NCI-H2171 (cell line): ENCODE measurements at regions not wholly inside any gene's neighbourhood (a gene's known extent, or its start where the extent isn't known, plus 50 kb on each side); places are given as distances from the start of the nearest gene placed in this dataset.

Experiments used
- DNase-seq: peaks from one replicate; lab custom pipeline; 2025; lab: John Stamatoyannopoulos, UW

- no peak for DNase-seq
These were observed 249.3 kb upstream of the TGFBR2 start for GRCh38 chr3:30356866-30357753.

GRCh38 chr3:30357897-30358296 lies 248.5 kb upstream of the TGFBR2 start:
- no peak for DNase-seq

DNA sequence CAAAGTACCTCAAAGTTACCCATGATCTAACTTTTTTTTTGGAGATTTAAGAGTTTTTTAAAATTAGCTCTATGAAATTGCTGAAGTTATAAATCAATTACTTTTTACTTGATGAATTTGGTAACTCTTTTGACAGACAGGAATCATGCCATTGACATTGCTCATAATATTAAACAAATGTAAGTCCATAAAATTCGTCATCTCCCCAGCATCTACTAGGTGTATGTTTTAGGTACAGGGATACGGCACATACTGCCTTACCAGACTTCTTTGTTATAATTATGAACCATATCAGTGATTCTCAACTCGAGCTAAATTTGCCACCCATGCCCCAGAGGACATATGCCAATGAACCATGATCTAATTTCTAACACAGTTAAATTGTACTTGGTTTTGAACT lies 247.5 kb upstream of the TGFBR2 start:
- DNase-seq, result no peak

GRCh38 chr3:30368978-30369377 lies 237.4 kb upstream of the TGFBR2 start:
- DNase-seq, result no peak

DNA sequence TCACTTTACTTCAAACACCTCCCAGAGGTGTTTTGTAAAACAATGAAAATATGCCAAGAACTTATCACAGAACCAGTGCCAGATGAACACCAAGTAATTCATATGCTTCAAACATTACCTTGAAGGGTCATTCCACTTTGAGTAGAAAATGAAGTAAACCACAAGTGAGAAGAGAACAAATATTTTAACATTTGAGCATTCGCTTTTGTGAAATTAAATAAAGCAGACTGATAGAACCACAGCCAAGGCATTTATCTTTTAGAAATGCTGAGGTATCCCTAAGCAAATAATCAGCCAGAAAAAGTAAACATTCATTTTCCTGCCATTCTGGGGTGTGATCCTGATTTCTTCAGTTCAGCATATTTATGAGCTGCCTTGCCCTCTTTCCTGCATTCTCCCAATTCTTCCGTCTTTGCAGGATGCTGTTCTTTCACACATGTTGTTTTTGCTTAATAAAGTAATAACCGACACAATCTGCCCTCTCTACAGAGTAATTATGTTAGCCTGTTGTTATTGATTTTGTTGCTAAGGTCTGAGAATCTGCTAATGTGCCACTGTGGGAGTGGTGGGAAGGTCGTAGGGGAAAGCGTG lies 235.6 kb upstream of the TGFBR2 start:
- DNase-seq, result no peak

DNA sequence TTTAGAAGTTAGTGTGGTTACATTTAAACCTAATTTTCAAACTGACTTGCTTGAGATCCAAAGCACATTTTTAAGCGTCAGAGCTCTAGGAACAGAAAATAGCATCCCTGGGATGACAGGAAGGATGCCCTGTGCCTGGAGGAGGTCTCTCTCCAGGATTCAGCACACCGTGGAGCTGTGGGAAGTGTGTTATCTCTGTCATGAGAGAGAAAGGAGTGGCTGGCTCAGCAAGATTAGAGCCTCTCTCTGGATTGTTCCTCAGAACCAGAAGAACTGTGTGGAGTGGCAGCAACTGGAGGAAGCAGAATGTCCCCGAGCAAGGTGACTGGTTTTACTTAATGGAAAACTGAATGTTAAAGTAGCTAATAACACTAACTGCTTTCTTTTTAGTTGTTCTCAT lies 233.6 kb upstream of the TGFBR2 start:
- no peak for DNase-seq

DNA sequence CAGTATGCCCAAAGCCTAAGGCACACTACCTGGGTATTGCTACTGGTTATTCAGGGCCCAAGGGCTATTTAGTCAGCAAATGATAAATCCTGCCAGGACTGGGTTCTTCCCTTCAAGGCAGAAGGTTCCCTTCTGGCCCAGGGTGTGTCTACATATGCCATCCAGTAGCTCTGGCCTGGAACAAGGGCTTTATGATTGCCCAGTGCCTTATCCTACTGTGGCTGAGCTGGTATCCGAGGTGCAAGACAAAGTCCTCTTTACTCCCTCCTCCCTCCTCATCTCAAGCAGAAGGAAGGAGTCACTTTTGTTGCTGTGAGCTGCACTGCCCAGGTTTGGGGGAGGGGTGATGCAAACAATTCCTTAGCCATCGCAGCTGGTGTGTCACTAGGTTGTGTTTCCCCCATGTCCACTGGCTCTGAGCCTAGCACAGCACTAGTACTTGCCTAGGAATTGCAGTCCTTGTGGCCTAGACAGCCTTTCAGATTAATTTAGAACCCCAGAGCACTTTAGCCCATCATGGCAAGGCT lies 221.8 kb upstream of the TGFBR2 start:
- no peak for DNase-seq

DNA sequence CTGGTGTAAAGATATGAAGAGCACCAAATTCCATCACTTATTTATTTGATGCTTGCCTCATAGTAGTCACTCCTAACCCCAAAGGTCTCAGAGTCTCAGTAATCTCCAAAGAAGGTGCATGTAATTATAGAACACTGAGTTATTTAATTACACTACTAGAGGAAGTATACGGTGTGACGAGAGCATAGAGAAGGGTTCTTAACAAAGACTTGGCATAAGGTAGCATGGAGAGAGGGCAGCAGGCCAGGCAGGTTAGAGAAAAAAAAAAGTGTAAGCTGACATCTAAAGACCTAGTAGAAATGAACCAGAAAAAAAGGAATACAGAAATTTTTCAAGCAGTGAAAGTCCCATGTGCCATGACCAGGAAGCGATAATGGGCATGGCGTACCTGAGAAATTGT lies 213.3 kb upstream of the TGFBR2 start:
- no peak for DNase-seq

DNA sequence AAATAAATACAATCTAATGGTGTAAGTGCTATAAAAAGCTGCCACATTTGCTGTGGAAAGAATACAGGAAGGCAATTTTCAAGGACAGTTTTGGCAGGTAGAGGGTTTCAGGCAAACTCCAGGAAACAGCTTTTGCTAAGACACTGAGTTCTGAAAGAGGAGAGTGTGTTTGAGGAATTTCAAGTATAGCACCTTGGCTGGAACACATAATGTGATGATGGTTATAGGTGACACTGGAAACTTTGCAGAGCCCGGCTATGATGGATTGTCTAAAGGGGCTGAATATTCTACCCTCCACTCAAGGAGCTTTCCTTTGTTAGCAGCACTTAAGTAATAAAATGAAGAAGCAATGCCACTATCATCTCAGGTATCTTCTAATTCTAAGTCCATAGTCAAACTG lies 209.4 kb upstream of the TGFBR2 start:
- DNase-seq, result no peak

GRCh38 chr3:30399394-30400181 lies 206.8 kb upstream of the TGFBR2 start:
- DNase-seq, result no peak

DNA sequence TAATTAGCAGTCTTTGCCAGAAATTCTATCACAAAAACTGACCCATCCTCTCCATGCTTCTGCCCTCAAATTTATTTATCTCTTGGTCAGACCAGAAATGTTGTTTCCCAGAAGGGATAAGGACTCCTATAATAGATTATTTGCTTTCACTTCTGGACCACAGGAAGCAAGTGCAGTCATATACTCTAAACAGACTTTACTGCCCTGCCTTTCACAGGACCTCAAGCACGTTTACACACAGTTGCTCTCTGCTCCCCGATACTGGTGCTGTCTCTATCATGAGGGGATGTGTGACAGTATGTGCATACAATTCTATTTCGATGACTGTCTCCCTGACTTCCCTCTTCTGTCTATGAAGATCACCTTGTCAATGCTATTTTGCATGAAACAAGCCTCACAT lies 205.5 kb upstream of the TGFBR2 start:
- no peak for DNase-seq

DNA sequence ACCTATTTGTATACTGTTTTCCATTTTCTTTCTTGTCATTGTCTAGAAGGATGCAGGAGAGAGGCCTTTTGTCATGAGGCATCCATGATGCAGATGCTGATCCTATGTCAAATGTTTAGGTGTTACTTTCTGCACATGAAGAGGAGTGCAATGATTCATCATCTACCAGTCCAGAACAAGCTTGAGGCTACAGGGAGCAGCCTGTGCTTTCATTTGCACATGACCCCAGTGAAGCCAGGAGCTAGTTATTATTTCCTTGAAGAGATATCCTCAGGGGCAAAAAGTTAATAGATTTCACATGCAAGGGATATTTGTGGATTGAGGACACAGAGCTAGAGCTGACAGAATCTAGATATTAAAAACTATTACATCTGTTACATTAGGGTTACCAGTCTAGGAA lies 204.4 kb upstream of the TGFBR2 start:
- no peak for DNase-seq

DNA sequence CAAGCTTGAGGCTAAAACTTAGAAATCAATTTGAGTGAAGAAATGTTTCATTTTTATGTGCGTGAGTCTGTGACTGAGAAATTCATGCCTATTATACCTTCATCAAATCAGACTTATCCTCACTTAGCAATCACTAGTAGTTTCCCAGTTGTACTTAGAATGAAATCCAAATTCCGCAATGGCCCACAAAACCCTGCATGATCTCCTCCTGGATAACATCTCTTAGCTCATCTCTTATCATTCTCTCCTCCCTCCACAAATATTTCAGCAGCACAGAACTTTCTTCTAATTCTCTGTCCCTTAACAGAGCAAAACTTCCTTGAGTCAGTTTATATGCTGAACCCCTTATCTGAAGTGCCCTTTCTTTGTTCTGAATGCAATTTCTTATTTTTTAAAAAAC lies 198.8 kb upstream of the TGFBR2 start:
- no peak for DNase-seq

DNA sequence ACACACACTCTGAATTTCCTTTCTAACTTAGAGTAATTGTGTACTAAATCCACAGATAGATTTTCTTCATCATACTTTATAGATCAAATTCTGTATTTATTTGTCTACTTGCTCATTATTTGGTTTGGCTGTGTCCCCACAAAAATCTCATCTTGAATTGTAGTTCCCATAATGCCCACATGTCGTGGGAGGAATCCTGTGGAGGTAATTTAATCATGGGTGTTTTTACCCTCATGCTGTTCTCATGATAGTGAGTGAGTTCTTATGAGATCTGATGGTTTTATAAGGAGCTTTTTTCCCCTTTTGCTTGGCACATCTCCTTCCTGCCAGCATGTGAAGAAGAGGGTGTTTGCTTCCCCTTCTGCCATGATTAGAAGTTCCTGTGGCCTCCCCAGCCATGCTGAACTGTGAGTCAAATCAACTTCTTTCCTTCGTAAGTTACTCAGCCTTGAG lies 198.3 kb upstream of the TGFBR2 start:
- no peak for DNase-seq

DNA sequence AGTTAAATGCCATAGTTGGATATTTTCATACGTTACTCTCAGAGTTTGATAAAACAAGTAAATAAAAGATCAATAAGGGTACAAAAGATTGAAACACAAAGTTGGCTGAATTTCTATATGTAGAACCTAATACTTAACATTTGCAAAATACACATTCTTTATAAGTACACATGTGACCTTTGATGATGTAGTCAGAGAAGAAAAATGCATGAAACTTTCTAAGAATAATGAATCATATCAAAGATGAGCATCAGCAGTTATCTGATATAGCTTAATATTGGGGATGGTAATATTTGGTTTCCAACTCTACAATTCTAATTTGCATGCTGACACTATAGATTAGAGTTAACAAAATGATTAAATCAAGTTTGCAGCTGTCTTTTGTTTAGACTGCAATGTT lies 188.0 kb upstream of the TGFBR2 start:
- DNase-seq, result no peak

GRCh38 chr3:30421266-30421665 lies 185.1 kb upstream of the TGFBR2 start:
- no peak for DNase-seq

- no peak for DNase-seq
These were observed 180.0 kb upstream of the TGFBR2 start for GRCh38 chr3:30426293-30426993.

GRCh38 chr3:30428251-30428650 lies 178.2 kb upstream of the TGFBR2 start:
- no peak for DNase-seq

- no peak for DNase-seq
These were observed 170.5 kb upstream of the TGFBR2 start for GRCh38 chr3:30435861-30436331.

DNA sequence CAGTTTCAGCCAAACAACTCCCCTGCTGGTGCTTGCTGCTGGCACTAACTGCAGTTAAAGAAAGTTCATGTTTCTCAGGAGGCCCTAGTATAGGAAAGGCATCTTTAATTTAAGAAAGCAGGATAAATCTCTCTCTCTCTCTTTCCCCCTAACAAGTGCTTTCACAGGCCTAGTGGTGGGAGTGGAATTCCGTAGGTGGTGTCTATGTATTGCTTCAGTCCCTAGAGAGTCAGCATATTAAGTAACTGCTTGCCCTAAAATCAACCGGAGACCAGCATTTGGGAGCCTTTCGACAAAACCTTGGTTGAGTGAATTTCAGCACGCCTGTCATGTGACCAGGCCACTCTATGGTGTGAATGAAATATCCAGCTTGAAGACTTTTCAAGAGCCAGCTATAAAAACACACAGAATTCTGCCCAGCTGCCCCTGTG lies 169.2 kb upstream of the TGFBR2 start:
- peak; percentile 2 for DNase-seq

- no peak for DNase-seq
These were observed 168.3 kb upstream of the TGFBR2 start for GRCh38 chr3:30438126-30438525.
